ENCODE measurements at regions not wholly inside any gene's neighbourhood (a gene's known extent, or its start where the extent isn't known, plus 50 kb on each side); places are given as distances from the start of the nearest gene placed in this dataset.

GRCh38 chr5:60473654-60474053 lies 226.3 kb downstream of the DEPDC1B start (continued):
- TF ChIP-seq HMGA1 (CRISPR knock-in tag; conservative IDR thresholded peaks at IDR 0.05) (no peak), ZSCAN22 (CRISPR knock-in tag; IDR thresholded peaks at IDR 0.05) (no peak), JUN (CRISPR knock-in tag; IDR thresholded peaks at IDR 0.05) (no peak), SP2 (CRISPR knock-in tag; IDR thresholded peaks at IDR 0.05) (no peak), KAT2B (IDR thresholded peaks at IDR 0.05; ENCODE audit: borderline replicate concordance, low read depth, low read length) (no peak), ZNF703 (CRISPR knock-in tag; IDR thresholded peaks at IDR 0.05; ENCODE audit: borderline replicate concordance) (no peak), MZF1 (CRISPR knock-in tag; IDR thresholded peaks at IDR 0.05; ENCODE audit: borderline replicate concordance) (no peak), PTBP1 (IDR thresholded peaks at IDR 0.05; ENCODE audit: low read depth, low read length, poor library complexity, severe bottlenecking) (no peak), U2AF1 (optimal IDR thresholded peaks at IDR 0.05; ENCODE audit: low read depth, low read length) (no peak), SMYD3 (CRISPR knock-in tag; IDR thresholded peaks at IDR 0.05) (no peak), ZNF557 (CRISPR knock-in tag; IDR thresholded peaks at IDR 0.05) (no peak), NFIC (IDR thresholded peaks at IDR 0.05; ENCODE audit: low read length) (peak; percentile 59; the same call in 1 of the 2 replicates), NR3C1 (CRISPR knock-in tag; IDR thresholded peaks at IDR 0.05) (no peak), UBTF (CRISPR knock-in tag; IDR thresholded peaks at IDR 0.05) (no peak), NFKBIZ (CRISPR knock-in tag; IDR thresholded peaks at IDR 0.05) (no peak), CENPX (CRISPR knock-in tag; IDR thresholded peaks at IDR 0.05) (no peak), GMEB1 (CRISPR knock-in tag; IDR thresholded peaks at IDR 0.05; ENCODE audit: borderline replicate concordance) (no peak), ZNF678 (CRISPR knock-in tag; IDR thresholded peaks at IDR 0.05) (no peak), ZNF33A (CRISPR knock-in tag; IDR thresholded peaks at IDR 0.05; ENCODE audit: borderline replicate concordance) (no peak), ZSCAN20 (CRISPR knock-in tag; IDR thresholded peaks at IDR 0.05; ENCODE audit: borderline replicate concordance) (no peak), ZHX1 (CRISPR knock-in tag; IDR thresholded peaks at IDR 0.05; ENCODE audit: low read depth) (no peak), ZSCAN31 (CRISPR knock-in tag; IDR thresholded peaks at IDR 0.05; ENCODE audit: low read depth) (no peak), ZMYM3 (CRISPR knock-in tag; IDR thresholded peaks at IDR 0.05) (no peak), TCF7 (IDR thresholded peaks at IDR 0.05; ENCODE audit: low read depth) (peak; percentile 95)
